ENCODE measurements at regions not wholly inside any gene's neighbourhood (a gene's known extent, or its start where the extent isn't known, plus 50 kb on each side); places are given as distances from the start of the nearest gene placed in this dataset.

DNA sequence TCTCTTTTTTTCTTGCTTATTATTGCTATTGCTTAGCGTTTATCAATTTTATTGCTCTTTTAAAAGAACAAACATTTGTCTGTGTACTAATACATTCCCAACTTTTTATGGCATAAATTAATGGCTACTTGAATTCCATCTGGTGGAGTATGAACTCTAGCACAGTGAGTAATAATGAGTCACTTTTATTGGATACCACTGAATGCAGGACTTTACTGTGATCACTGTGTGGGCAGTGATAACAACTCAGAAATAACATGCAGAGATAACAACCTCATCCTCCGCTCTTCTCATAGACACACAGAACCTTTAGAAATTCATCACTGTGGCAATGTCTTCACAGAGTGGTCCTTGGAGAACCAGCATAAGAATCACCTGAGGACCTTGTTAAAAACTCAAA is 139.5 kb upstream of the PRNP start:
- POLR2A ChIA-PET, result no interaction called here
- Mint-ChIP-seq H3K27ac (no peak overlapping the region), H3K27me3 (peaks cover 32% of the 10 kb centered on the region), H3K36me3 (ENCODE audit: low read depth) (no peaks in the 10 kb centered on the region), H3K9me3 (no peaks in the 10 kb centered on the region), H3K4me3 (no peak overlapping the region), H3K4me1 (no peaks in the 10 kb centered on the region)
- CTCF ChIA-PET, result no interaction called here
- no peak for DNase-seq

DNA sequence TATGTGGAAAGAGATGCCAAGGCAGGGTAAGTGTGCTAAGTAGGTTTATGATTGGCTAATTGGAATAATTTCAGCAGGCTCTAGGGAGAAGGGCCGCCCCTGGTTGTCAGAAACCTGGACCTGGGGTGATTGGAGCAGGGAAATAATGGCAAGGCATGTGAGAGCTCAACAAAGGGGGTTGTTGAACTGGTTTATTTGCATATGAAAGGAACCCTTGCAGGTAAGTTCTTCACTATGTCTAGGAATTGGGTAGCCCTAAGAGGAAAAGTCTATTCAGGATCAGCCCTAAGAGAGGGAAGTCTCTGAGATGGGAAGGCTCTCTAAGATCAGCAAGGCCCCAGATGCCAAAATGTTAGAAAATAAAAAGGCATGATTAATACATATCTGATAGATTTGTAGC is 139.9 kb upstream of the PRNP start:
- CTCF ChIA-PET, result no interaction called here
- Mint-ChIP-seq H3K4me3 (no peak overlapping the region), H3K27me3 (peaks cover 32% of the 10 kb centered on the region), H3K9me3 (no peaks in the 10 kb centered on the region), H3K36me3 (ENCODE audit: low read depth) (no peaks in the 10 kb centered on the region), H3K4me1 (no peaks in the 10 kb centered on the region), H3K27ac (no peak overlapping the region)
- no peak for DNase-seq
- POLR2A ChIA-PET, result no interaction called here

DNA sequence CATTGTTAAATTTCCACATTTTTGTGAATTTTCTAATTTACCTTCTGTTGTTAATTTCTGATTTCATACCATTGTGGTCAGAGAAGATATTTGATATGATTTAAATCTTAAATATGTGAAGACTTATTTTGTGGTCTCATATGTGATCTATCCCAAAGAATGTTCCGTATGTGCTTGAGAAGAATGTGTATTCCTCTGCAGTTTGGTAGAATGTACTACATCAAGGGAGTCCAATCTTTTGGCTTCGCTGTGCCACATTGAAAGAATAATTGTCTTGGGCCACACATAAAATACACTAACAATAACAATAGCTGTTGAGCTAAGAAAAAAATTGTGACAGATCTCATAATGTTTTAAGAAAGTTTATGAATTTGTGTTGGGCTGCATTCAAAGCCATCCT is 140.7 kb upstream of the PRNP start:
- Mint-ChIP-seq H3K4me1 (no peaks in the 10 kb centered on the region), H3K9me3 (no peaks in the 10 kb centered on the region), H3K36me3 (ENCODE audit: low read depth) (no peaks in the 10 kb centered on the region), H3K27me3 (peaks cover 35% of the 10 kb centered on the region), H3K27ac (no peak overlapping the region), H3K4me3 (no peak overlapping the region)
- DNase-seq, result no peak
- ChIA-PET POLR2A (no interaction called here), CTCF (no interaction called here)

DNA sequence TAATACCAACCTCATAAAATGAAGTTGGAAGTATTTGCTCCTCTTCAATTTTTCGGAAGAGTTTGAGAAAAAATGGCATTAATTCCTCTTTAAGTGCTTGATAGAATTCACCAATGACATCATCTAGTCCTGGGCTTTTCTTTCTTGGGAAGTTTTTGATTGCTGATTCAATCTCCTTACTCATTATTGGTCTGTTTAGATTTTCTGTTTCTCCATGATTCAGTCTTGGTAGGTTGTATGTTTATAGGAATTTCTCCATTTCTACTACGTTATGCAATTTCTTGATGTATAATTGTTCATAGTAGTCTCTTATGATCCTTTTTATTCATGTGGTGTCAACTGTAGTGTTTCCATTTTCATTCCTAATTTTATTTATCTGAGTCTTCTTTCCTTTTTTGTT is 141.5 kb upstream of the PRNP start:
- ChIA-PET POLR2A (no interaction called here), CTCF (no interaction called here)
- no peak for DNase-seq
- Mint-ChIP-seq H3K4me1 (no peaks in the 10 kb centered on the region), H3K27ac (no peak overlapping the region), H3K9me3 (no peaks in the 10 kb centered on the region), H3K27me3 (peaks cover 31% of the 10 kb centered on the region), H3K4me3 (no peak overlapping the region), H3K36me3 (ENCODE audit: low read depth) (no peaks in the 10 kb centered on the region)

DNA sequence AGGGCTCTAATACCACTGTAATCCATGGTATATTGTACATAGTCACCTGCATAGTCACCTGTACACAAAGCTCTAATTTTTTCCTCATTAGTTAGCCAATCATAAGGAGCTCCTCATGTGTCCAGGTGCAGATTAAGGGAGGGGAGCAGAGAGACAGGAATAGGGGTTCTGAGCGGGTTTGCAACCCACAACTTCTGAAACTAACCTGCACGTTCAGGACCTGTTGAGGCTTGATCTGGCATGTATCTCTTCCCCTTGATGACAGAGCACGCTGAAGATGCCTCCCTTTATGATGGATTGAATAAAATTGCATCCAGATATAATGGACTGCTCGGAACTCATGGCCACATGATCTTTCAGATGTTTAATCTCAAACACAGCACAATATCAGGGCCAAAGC is 144.0 kb upstream of the PRNP start:
- no peak for DNase-seq
- Mint-ChIP-seq H3K27me3 (peaks cover 37% of the 10 kb centered on the region), H3K4me3 (no peak overlapping the region), H3K9me3 (no peaks in the 10 kb centered on the region), H3K4me1 (no peaks in the 10 kb centered on the region), H3K27ac (no peak overlapping the region), H3K36me3 (ENCODE audit: low read depth) (no peaks in the 10 kb centered on the region)
- POLR2A ChIA-PET, result no interaction called here
- CTCF ChIA-PET, result no interaction called here

DNA sequence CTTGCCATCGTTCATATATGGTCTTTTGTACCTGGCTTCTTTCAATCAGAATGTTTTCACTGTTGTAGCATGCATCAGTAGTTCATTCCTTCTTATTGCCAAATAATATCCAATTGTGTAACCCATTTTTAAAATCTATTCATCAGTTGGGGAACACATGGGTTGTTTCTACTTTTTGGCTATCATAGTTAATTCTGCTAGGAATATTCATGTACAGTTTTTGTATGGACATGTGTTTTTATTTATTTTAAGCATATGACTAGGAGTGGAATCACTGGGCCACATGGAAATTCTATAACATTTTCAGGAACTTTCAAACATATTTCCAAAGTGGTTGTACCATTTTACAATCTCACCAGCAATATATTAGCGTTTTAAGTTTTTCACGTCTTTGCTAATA is 151.9 kb upstream of the PRNP start:
- no peak overlapping the region for H3K4me3 Mint-ChIP-seq
- DNase-seq, result no peak
- no peak overlapping the region for H3K27ac Mint-ChIP-seq
- H3K4me1 Mint-ChIP-seq, result no peaks in the 10 kb centered on the region
- POLR2A ChIA-PET, result no interaction called here
- no peaks in the 10 kb centered on the region for H3K9me3 Mint-ChIP-seq
- CTCF ChIA-PET, result no interaction called here
- H3K27me3 Mint-ChIP-seq, result peaks cover 46% of the 10 kb centered on the region
- H3K36me3 Mint-ChIP-seq (ENCODE audit: low read depth), result no peaks in the 10 kb centered on the region

DNA sequence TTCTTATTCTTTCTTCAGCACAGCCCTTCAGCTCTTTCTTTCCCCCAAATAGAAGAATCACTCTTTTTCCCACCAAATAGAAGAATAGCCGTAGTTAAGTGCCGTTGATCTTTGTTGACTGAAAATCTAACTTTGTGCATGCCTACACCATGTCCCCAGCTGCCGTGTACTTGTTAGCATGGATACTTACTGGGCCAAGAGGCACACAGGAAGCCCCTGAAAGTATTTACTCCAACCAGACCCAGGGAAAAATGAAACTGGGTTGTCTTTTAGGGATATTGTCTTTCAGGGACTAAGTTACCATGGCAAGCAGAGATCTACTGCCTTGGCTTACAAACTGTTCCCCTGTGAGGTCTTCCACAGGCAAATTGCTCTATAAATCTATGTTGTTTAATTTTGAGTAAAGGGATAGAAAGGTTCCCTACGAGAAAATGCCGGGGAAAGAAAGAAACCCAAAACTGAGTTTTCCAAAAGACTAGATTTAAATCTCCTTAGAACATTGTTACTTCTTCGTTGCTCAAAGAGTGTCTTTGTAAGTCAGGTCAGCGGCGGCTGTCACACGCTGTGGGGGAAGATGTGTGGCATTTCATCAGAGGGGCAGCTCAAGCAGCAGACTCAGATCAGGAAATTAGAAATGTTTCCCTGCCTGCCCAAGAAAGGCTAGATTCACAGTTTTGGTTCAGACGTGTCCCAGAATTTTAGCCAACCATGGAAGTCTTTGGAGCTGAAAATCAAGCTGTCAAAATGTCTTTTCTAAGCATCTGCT is 152.7 kb upstream of the PRNP start:
- H3K36me3 Mint-ChIP-seq (ENCODE audit: low read depth), result no peaks in the 10 kb centered on the region
- POLR2A ChIA-PET, result no interaction called here
- no peak for DNase-seq
- CTCF ChIA-PET, result interaction anchor here (1.0 kb wide), 1 partner anchor 35 kb away, joined by 3 read pairs; no protein-coding TSS in a partner anchor
- H3K9me3 Mint-ChIP-seq, result no peaks in the 10 kb centered on the region
- no peaks in the 10 kb centered on the region for H3K4me1 Mint-ChIP-seq
- no peak overlapping the region for H3K27ac Mint-ChIP-seq
- H3K27me3 Mint-ChIP-seq, result peaks cover 49% of the 10 kb centered on the region
- H3K4me3 Mint-ChIP-seq, result no peak overlapping the region

DNA sequence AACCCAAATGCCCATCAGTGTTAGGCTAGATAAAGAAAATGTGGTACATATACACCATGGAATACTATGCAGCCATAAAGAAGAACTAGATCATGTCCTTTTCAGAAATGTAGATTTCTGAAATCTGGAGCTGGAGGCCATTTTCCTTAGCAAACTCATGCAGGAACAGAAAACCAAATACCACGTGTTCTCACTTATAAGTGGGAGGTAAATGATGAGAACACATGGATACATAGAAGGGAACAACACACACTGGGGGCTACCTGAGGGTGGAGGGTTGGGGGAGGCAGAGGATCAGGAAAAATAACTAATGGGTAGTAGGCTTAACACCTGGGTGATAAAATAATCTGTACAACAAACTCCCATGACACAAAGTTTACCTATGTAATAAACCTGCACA is 153.5 kb upstream of the PRNP start:
- POLR2A ChIA-PET, result no interaction called here

DNA sequence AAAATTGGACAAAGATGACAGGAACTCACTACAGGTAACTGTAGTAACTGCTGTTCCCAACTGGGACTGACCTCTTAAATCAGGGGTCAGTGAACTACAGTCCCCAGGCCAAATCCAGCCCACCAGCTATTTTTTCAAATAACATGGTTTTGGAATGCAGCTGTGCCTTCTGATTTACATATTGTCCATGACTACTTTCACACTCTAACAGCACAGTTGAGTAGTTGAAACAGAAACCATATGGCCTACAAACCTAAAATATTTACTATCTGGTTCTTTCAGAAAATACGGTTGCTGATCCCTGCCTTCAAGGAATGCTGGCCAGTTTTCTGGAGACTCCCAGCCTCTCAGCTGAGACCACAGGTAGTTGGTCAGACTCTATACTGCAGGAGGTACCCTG is 161.5 kb upstream of the PRNP start:
- DNase-seq, result no peak
- H3K27me3 Mint-ChIP-seq, result peaks cover 29% of the 10 kb centered on the region
- CTCF ChIA-PET, result no interaction called here
- no peaks in the 10 kb centered on the region for H3K36me3 Mint-ChIP-seq (ENCODE audit: low read depth)
- H3K4me3 Mint-ChIP-seq, result no peak overlapping the region
- no peaks in the 10 kb centered on the region for H3K9me3 Mint-ChIP-seq
- no peaks in the 10 kb centered on the region for H3K4me1 Mint-ChIP-seq
- POLR2A ChIA-PET, result no interaction called here
- H3K27ac Mint-ChIP-seq, result no peak overlapping the region

More for the DNA sequence above, 153.5 kb upstream of the PRNP start:
- Mint-ChIP-seq H3K27ac (no peak overlapping the region), H3K4me3 (no peak overlapping the region), H3K9me3 (no peaks in the 10 kb centered on the region), H3K27me3 (peaks cover 52% of the 10 kb centered on the region), H3K4me1 (no peaks in the 10 kb centered on the region), H3K36me3 (ENCODE audit: low read depth) (no peaks in the 10 kb centered on the region)
- no peak for DNase-seq
- CTCF ChIA-PET, result interaction anchor here (1.0 kb wide), 1 partner anchor 36 kb away, joined by 3 read pairs; no protein-coding TSS in a partner anchor

DNA sequence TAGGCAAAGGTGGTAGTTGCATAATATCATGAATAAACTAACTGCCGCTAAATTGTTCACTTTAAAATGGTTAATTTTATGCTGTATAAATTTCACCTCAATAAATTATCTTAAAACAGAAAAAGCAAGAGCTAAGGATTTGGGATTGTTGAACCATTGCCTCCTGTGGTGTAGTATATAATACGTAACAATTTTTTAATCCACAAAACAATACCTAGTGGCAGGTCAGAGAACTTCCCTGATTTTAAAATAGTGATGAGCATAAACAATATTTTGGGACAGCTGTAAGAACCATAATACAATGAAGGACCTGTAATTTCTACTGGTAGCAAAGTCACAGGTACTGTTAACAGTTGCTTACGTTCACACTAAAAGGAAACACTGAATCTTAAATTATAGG is 161.9 kb upstream of the PRNP start:
- Mint-ChIP-seq H3K27ac (no peak overlapping the region), H3K36me3 (ENCODE audit: low read depth) (no peaks in the 10 kb centered on the region), H3K4me3 (no peak overlapping the region), H3K9me3 (no peaks in the 10 kb centered on the region), H3K4me1 (no peaks in the 10 kb centered on the region), H3K27me3 (peaks cover 25% of the 10 kb centered on the region)
- CTCF ChIA-PET, result no interaction called here
- no peak for DNase-seq
- POLR2A ChIA-PET, result no interaction called here

DNA sequence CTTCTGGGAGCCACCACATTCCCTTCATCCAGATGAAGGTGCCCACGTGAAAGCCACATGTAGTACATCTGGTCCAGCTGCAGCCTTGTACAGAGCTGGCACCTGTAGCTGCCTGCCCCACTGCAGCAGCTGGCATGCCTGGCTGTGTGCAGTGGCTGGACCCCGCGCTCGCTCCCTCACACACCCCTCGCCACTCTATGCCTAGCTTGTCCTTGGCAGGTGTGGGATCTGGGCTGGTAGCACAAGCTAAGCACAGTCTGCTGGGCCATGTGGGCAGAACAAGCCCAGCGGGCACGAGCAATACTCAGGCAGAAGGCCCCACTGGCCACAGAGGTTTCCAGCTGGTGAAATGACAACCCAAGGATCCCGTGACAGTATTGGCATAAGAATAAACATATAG is 163.9 kb upstream of the PRNP start:
- POLR2A ChIA-PET, result no interaction called here

DNA sequence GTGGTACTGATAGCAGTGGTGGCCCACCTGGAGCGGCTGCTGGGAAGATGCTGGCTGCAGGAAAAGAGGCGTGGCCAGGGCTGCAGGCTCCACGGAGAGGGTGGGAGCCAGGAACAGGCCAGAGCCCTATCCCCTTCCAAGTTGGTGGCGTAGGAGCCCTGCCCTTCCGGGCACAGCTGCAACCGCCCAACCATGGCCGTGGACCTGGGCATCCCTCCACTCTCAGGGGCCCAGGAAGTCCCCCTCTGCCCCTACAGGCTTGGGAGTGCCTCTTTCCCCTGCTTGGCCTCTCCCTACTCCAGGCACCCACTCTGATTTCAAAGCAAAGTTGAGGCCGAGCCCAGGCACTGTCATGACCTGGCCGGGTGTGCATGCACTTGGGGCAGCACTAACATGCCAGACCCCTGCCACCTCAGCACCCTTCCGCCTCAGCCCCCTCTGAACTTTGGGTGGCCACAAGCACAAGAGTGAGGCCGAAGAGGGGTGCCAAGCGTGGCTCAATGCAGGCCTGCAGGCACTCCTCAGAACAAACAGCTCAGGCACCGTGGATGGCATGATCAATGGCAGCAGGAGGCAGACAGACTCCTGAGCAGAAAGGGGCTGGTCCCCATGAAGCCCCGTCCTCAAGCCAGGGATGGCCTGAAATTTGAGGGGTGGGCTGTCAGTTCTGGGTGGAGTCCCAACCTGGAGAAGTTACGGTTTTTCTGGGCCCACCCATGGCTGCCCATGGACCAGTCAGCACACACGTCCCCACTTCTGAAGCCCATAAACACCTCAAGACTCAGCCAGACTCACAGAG is 164.9 kb upstream of the PRNP start:
- POLR2A ChIA-PET, result no interaction called here
- H3K27ac Mint-ChIP-seq, result no peak overlapping the region
- no peaks in the 10 kb centered on the region for H3K9me3 Mint-ChIP-seq
- peaks cover 5% of the 10 kb centered on the region for H3K27me3 Mint-ChIP-seq
- no peak for DNase-seq
- CTCF ChIA-PET, result interaction anchor here (0.7 kb wide), 1 partner anchor 216 kb away, joined by 3 read pairs; no protein-coding TSS in a partner anchor
- H3K4me3 Mint-ChIP-seq, result no peak overlapping the region
- no peaks in the 10 kb centered on the region for H3K36me3 Mint-ChIP-seq (ENCODE audit: low read depth)
- H3K4me1 Mint-ChIP-seq, result no peaks in the 10 kb centered on the region

More for the DNA sequence above, 163.9 kb upstream of the PRNP start:
- no peak overlapping the region for H3K4me3 Mint-ChIP-seq
- H3K27ac Mint-ChIP-seq, result no peak overlapping the region
- H3K9me3 Mint-ChIP-seq, result no peaks in the 10 kb centered on the region
- H3K4me1 Mint-ChIP-seq, result no peaks in the 10 kb centered on the region
- H3K27me3 Mint-ChIP-seq, result peaks cover 10% of the 10 kb centered on the region
- no peaks in the 10 kb centered on the region for H3K36me3 Mint-ChIP-seq (ENCODE audit: low read depth)
- no peak for DNase-seq
- CTCF ChIA-PET, result interaction anchor here (0.6 to 0.7 kb wide), 2 partner anchors 310 to 529 kb away, joined by 3 to 4 read pairs; no protein-coding TSS in a partner anchor

DNA sequence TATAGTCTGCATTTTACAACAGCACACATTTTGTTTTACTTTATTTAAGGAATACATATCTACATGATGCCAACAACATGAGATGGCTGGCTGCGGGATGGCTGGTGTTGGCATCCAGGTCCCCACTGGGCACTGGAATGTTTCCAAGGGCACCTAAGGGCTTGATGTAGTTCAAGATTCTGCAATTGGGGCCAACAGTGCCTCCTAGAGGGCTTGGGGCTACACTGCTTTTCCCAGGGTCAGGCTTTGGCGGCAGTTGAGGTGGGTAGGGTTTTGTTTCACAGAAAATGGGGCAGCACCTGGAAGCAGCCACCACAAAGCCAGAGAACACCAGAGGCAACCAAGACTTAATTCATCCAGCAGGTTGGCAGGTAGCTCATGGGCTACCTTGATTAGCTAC is 166.7 kb upstream of the PRNP start:
- Mint-ChIP-seq H3K9me3 (no peaks in the 10 kb centered on the region), H3K4me1 (no peaks in the 10 kb centered on the region), H3K27ac (no peak overlapping the region), H3K27me3 (peaks cover 4% of the 10 kb centered on the region), H3K36me3 (ENCODE audit: low read depth) (no peaks in the 10 kb centered on the region), H3K4me3 (no peak overlapping the region)
- CTCF ChIA-PET, result no interaction called here
- POLR2A ChIA-PET, result no interaction called here
- DNase-seq, result peak; percentile 18
